HepG2 (cell line): ENCODE measurements at regions not wholly inside any gene's neighbourhood (a gene's known extent, or its start where the extent isn't known, plus 50 kb on each side); places are given as distances from the start of the nearest gene placed in this dataset.

Experiments used
- ATAC-seq: fragments of 200-7000 bp; cut with Tn5 transposase; 3 replicates; pipeline ENCODE4 v1.9.1; 2020; ENCODE audit warnings: mild to moderate bottlenecking, moderate library complexity
- BruUV-seq: library from RNA; stranded (reverse); fragments of 400-500 nt; replicated peaks from 2 replicates; lab custom pipeline; 2021; lab: Mats Ljungman, UMichigan
- CTCF ChIA-PET: fragments of 300-600 bp; formaldehyde crosslinking; extraction: SDS; loops from one replicate; lab custom pipeline; 2021; ENCODE audit warnings: low total read pairs, inconsistent platforms, low intra/inter-chr PET ratio; lab: Yijun Ruan, JAX
- POLR2A ChIA-PET: fragments of 350-600 bp; sonication (Branson Sonifier 250); formaldehyde crosslinking; loops from one replicate; lab custom pipeline; 2020; ENCODE audit warnings: antibody characterized with exemption, inconsistent platforms; lab: Yijun Ruan, JAX
- DNase-seq: peaks from one replicate; pipeline ENCODE4 v3.0.0-alpha.2; 2015; ENCODE audit warnings: low spot score
- FAIRE-seq: peaks from 3 replicates; lab custom pipeline; 2011; peaks lifted over from hg19 to GRCh38; lab: Jason Lieb, UNC
- H2AFZ ChIP-seq: one replicate; pipeline ENCODE4 v1.6.1; 2011; ENCODE audit warnings: low read length, inconsistent platforms
- H3K27ac ChIP-seq: fragments of 300-600 bp; 3 replicates; pipeline ENCODE4 v1.8.0; 2011; ENCODE audit warnings: mixed run types, mild to moderate bottlenecking, mixed read lengths, low read length, inconsistent platforms; ENCODE audit not compliant: insufficient read depth; ENCODE audit errors: extremely low read length
- H3K27me3 ChIP-seq, 2 experiments: fragments of 200-600 bp in 1 of 2; 2 replicates in 1 of 2; 3 replicates in 1 of 2; pipeline versions ENCODE4 v1.6.0 to v1.8.0; 2011; ENCODE audit warnings: low read length in 2 of 2, mild to moderate bottlenecking in 2 of 2, moderate library complexity in 2 of 2, inconsistent platforms in 1 of 2; ENCODE audit not compliant: insufficient read depth in 2 of 2, control insufficient read depth in 1 of 2
- H3K36me3 ChIP-seq, 2 experiments: fragments of 200-600 bp in 1 of 2; replicated peaks in 1 of 2; 2 replicates in 1 of 2; 3 replicates in 1 of 2; pipeline versions ENCODE4 v1.5.1 to v1.8.0; 2011; ENCODE audit warnings: low read length in 2 of 2, inconsistent platforms in 1 of 2; ENCODE audit not compliant: insufficient read depth in 2 of 2, control insufficient read depth in 1 of 2
- H3K4me1 ChIP-seq: 2 replicates; pipeline ENCODE4 v1.5.1; 2012; ENCODE audit warnings: low read length, inconsistent platforms; ENCODE audit not compliant: insufficient read depth
- H3K4me2 ChIP-seq: 2 replicates; pipeline ENCODE4 v1.6.0; 2011; ENCODE audit warnings: low read depth, low read length, inconsistent platforms
- H3K4me3 ChIP-seq, 3 experiments: fragments of 200-600 bp in 1 of 3; sonication (generic), shearing (Covaris generic) in 1 of 3; replicated peaks in 1 of 3; 2 replicates each; pipeline ENCODE4 v1.5.1; 2011 to 2016; ENCODE audit warnings: low read length in 3 of 3, inconsistent platforms in 2 of 3, low read depth in 2 of 3, mild to moderate bottlenecking in 2 of 3, control low read depth in 1 of 3, mixed read lengths in 1 of 3; ENCODE audit not compliant: insufficient read depth in 1 of 3
- H3K79me2 ChIP-seq: one replicate; pipeline ENCODE4 v1.6.1; 2011; ENCODE audit warnings: low read length, inconsistent platforms; ENCODE audit not compliant: insufficient read depth
- H3K9ac ChIP-seq: 2 replicates; pipeline ENCODE4 v1.6.0; 2011; ENCODE audit warnings: mild to moderate bottlenecking, low read depth, low read length, inconsistent platforms; ENCODE audit not compliant: insufficient read depth
- H3K9me3 ChIP-seq: 2 replicates; pipeline ENCODE4 v1.5.1; 2012; ENCODE audit warnings: mild to moderate bottlenecking, low read length
- H4K20me1 ChIP-seq: 2 replicates; pipeline ENCODE4 v1.6.0; 2011; ENCODE audit warnings: inconsistent platforms, mild to moderate bottlenecking, low read length, moderate library complexity; ENCODE audit not compliant: insufficient read depth
- AKAP8 ChIP-seq: sonication (generic); formaldehyde crosslinking; IDR thresholded peaks from 2 replicates; pipeline ENCODE4 v1.5.1; 2020; ENCODE audit warnings: mild to moderate bottlenecking, missing genetic modification reagents
- BRCA1 ChIP-seq: sonication (generic); formaldehyde crosslinking; IDR thresholded peaks from 2 replicates; pipeline ENCODE4 v1.4.0; 2020; ENCODE audit warnings: missing genetic modification reagents
- DNMT3B ChIP-seq: conservative IDR thresholded peaks from 2 replicates; pipeline ENCODE4 v1.6.1; 2016; ENCODE audit warnings: missing biosample characterization, control low read depth
- FIP1L1 ChIP-seq: fragments of 200-400 bp; formaldehyde crosslinking; IDR thresholded peaks from 2 replicates; pipeline ENCODE4 v1.6.1; 2018; ENCODE audit warnings: low read depth, mild to moderate bottlenecking, low read length, moderate library complexity, borderline replicate concordance; ENCODE audit not compliant: insufficient read depth
- FOXA3 ChIP-seq: IDR thresholded peaks from 2 replicates; pipeline ENCODE4 v1.6.1; 2016; ENCODE audit warnings: missing genetic modification reagents, missing compliant biosample characterization
- HNF4A ChIP-seq: sonication (generic); formaldehyde crosslinking; IDR thresholded peaks from 2 replicates; pipeline ENCODE4 v1.4.0; 2020; ENCODE audit warnings: missing genetic modification reagents
- HNRNPH1 ChIP-seq: fragments of 200-400 bp; formaldehyde crosslinking; optimal IDR thresholded peaks from 2 replicates; pipeline ENCODE3; 2017; ENCODE audit warnings: mild to moderate bottlenecking, low read depth, low read length
- JARID2 ChIP-seq: sonication (generic); formaldehyde crosslinking; IDR thresholded peaks from 2 replicates; pipeline ENCODE4 v1.8.1; 2023; ENCODE audit warnings: missing genetic modification reagents, inconsistent platforms; ENCODE audit not compliant: insufficient replicate concordance
- KDM6A ChIP-seq: IDR thresholded peaks from 2 replicates; pipeline ENCODE4 v1.6.1; 2016; ENCODE audit warnings: low read depth
- ONECUT2 ChIP-seq: sonication (generic); formaldehyde crosslinking; IDR thresholded peaks from 2 replicates; pipeline ENCODE4 v1.4.0; 2020; ENCODE audit warnings: missing genetic modification reagents
- SALL2 ChIP-seq: sonication (generic); formaldehyde crosslinking; IDR thresholded peaks from 2 replicates; pipeline ENCODE4 v1.8.1; 2023; ENCODE audit warnings: mild to moderate bottlenecking, missing genetic modification reagents, inconsistent platforms
- SIX1 ChIP-seq: sonication (generic); formaldehyde crosslinking; IDR thresholded peaks from 2 replicates; pipeline ENCODE4 v1.4.0; 2020; ENCODE audit warnings: missing genetic modification reagents, borderline replicate concordance
- SOX5 ChIP-seq: IDR thresholded peaks from 2 replicates; pipeline ENCODE4 v1.6.1; 2016; ENCODE audit warnings: borderline replicate concordance
- SRSF1 ChIP-seq: fragments of 200-400 bp; formaldehyde crosslinking; optimal IDR thresholded peaks from 2 replicates; pipeline ENCODE3; 2017; ENCODE audit warnings: mild to moderate bottlenecking, low read depth, low read length, moderate library complexity
- THYN1 ChIP-seq: sonication (generic); formaldehyde crosslinking; IDR thresholded peaks from 2 replicates; pipeline ENCODE4 v1.8.1; 2023; ENCODE audit warnings: low read depth, mild to moderate bottlenecking, moderate library complexity, missing genetic modification reagents, borderline replicate concordance
- TSC22D2 ChIP-seq: sonication (generic); formaldehyde crosslinking; IDR thresholded peaks from 2 replicates; pipeline ENCODE4 v1.5.1; 2020; ENCODE audit warnings: missing genetic modification reagents, mild to moderate bottlenecking, borderline replicate concordance
- ZBTB8A ChIP-seq: sonication (generic); formaldehyde crosslinking; IDR thresholded peaks from 2 replicates; pipeline ENCODE4 v1.4.0; 2020; ENCODE audit warnings: mild to moderate bottlenecking, low read depth, missing genetic modification reagents, borderline replicate concordance
- ZFP90 ChIP-seq: sonication (generic); formaldehyde crosslinking; IDR thresholded peaks from 2 replicates; pipeline ENCODE4 v1.8.0; 2022; ENCODE audit warnings: missing genetic modification reagents, mild to moderate bottlenecking, inconsistent platforms, borderline replicate concordance
- ZNF230 ChIP-seq: sonication (generic); formaldehyde crosslinking; IDR thresholded peaks from 2 replicates; pipeline ENCODE4 v1.4.0; 2020; ENCODE audit warnings: mild to moderate bottlenecking, missing genetic modification reagents
- ZNF337 ChIP-seq: sonication (generic); formaldehyde crosslinking; IDR thresholded peaks from 2 replicates; pipeline ENCODE4 v1.5.1; 2020; ENCODE audit warnings: missing genetic modification reagents, low read depth, mild to moderate bottlenecking, borderline replicate concordance
- ZNF446 ChIP-seq: sonication (generic); formaldehyde crosslinking; IDR thresholded peaks from 2 replicates; pipeline ENCODE4 v1.5.0; 2020; ENCODE audit warnings: mild to moderate bottlenecking, missing genetic modification reagents
- ZNF557 ChIP-seq: sonication (generic); formaldehyde crosslinking; IDR thresholded peaks from 2 replicates; pipeline ENCODE4 v1.4.0; 2020; ENCODE audit warnings: missing genetic modification reagents
- ZNF782 ChIP-seq: sonication (generic); formaldehyde crosslinking; IDR thresholded peaks from 2 replicates; pipeline ENCODE4 v1.4.0; 2020; ENCODE audit warnings: missing genetic modification reagents, mild to moderate bottlenecking, borderline replicate concordance
- WGBS: methylation state at CpG from one replicate; pipeline ENCODE4 v1.1.6; 2017; ENCODE audit warnings: low lambda C conversion rate; 5-methylcytosine and 5-hydroxymethylcytosine counted together
- in situ Hi-C: cut with HindIII; loops from 2 replicates; pipeline ENCODE4 v1.10.0; 2017; ENCODE audit warnings: low pct_unique_long_range_greater_than_20kb; ENCODE audit not compliant: extremely low pct_ligation_motif_present
- intact Hi-C: fragments of 100-400 bp; cut with micrococcal nuclease; formaldehyde crosslinking; loops from one replicate; pipeline ENCODE4 v1.10.0; 2022; ENCODE audit not compliant: unreplicated experiment
- TF ChIP-seq, protein P1 (sequence below): sonication (generic); formaldehyde crosslinking; IDR thresholded peaks from 2 replicates; pipeline ENCODE4 v1.9.0; 2021; ENCODE audit warnings: missing genetic modification reagents, borderline replicate concordance
- TF ChIP-seq, protein P2 (sequence below): sonication (generic); formaldehyde crosslinking; IDR thresholded peaks from 2 replicates; pipeline ENCODE4 v1.8.1; 2022; ENCODE audit warnings: low read depth, mild to moderate bottlenecking, missing genetic modification reagents

DNA sequence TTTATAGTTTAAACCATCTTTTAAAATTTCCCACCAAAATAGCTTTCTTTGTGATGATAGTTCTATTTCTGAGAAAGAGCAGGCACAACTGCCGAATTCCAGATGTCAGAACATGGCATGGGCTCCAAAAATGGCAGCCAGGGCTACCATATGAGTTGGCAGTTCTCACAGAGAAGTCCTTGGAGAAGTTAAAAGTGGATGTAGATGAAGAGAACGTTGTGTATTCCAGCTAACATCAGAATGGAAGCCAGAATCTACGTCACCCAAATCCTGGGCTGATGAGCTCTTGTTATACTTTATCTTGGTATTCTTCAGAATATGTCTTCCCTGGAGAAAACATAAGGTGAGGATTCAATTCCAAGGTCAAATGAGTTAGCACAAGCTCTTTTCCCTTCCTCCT is 66.9 kb upstream of the BASP1 start (continued):
- TF ChIP-seq KDM6A (CRISPR knock-in tag) (no peak), ZNF782 (CRISPR knock-in tag) (no peak), ZFP90 (CRISPR knock-in tag) (no peak), HNF4A (CRISPR knock-in tag) (no peak), THYN1 (no peak), TSC22D2 (CRISPR knock-in tag) (no peak), ZNF446 (CRISPR knock-in tag) (no peak), ZNF557 (CRISPR knock-in tag) (no peak), ONECUT2 (no peak), DNMT3B (no peak), JARID2 (CRISPR knock-in tag) (no peak)

DNA sequence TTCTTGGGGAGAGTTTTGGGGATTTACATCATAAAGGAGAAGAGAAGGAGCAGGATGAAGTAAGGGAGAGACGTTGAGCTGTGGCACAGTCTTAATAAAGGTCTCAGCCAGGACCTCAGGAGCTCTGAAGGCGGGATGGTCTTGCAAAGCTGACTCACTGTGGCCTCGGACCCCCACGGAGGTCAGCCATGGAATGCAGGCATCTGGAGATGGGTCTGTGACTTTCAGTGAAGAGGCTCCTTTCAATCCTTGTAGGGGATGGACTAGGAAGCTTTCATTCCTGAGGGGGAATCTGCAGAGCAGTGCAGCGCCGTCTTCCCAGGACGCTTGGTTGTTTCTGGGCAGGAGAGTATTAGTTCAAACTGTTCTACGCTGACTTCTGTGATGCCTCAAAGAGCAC is 65.7 kb upstream of the BASP1 start:
- Histone ChIP-seq H4K20me1 (no peaks in the 10 kb centered on the region), H3K4me1 (no peaks in the 10 kb centered on the region), H3K4me2 (no peak overlapping the region), H3K9me3 (no peaks in the 10 kb centered on the region), H3K36me3 (no peaks in the 10 kb centered on the region), H3K27ac (no peak overlapping the region), H3K79me2 (no peaks in the 10 kb centered on the region), H2AFZ (no peak overlapping the region), H3K27me3 (no peaks in the 10 kb centered on the region), H3K9ac (no peak overlapping the region), H3K4me3 (no peak overlapping the region)
- no peak for DNase-seq
- FAIRE-seq, result no peak
- no peak for ATAC-seq
- in situ Hi-C loops (no loop called here), intact Hi-C loops (no loop called here)
- POLR2A ChIA-PET, result no interaction called here
- CTCF ChIA-PET, result no interaction called here
- no TSS peak for BruUV-seq
- 34% methylated on average over 8 of the region's 8 CpGs for WGBS
- TF ChIP-seq FIP1L1, result no peak
- TF ChIP-seq ZNF230 (CRISPR knock-in tag), result no peak
- no peak for TF ChIP-seq SALL2 (CRISPR knock-in tag)
- no peak for TF ChIP-seq ZBTB8A
- no peak for TF ChIP-seq FOXA3 (CRISPR knock-in tag)
- no peak for TF ChIP-seq SRSF1
- no peak for TF ChIP-seq SIX1 (CRISPR knock-in tag)
- no peak for TF ChIP-seq SOX5 (CRISPR knock-in tag)
- TF ChIP-seq, protein P1, sequence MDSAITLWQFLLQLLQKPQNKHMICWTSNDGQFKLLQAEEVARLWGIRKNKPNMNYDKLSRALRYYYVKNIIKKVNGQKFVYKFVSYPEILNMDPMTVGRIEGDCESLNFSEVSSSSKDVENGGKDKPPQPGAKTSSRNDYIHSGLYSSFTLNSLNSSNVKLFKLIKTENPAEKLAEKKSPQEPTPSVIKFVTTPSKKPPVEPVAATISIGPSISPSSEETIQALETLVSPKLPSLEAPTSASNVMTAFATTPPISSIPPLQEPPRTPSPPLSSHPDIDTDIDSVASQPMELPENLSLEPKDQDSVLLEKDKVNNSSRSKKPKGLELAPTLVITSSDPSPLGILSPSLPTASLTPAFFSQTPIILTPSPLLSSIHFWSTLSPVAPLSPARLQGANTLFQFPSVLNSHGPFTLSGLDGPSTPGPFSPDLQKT, result no peak
- TF ChIP-seq BRCA1 (CRISPR knock-in tag), result no peak
- TF ChIP-seq AKAP8 (CRISPR knock-in tag), result no peak
- TF ChIP-seq, protein P2, sequence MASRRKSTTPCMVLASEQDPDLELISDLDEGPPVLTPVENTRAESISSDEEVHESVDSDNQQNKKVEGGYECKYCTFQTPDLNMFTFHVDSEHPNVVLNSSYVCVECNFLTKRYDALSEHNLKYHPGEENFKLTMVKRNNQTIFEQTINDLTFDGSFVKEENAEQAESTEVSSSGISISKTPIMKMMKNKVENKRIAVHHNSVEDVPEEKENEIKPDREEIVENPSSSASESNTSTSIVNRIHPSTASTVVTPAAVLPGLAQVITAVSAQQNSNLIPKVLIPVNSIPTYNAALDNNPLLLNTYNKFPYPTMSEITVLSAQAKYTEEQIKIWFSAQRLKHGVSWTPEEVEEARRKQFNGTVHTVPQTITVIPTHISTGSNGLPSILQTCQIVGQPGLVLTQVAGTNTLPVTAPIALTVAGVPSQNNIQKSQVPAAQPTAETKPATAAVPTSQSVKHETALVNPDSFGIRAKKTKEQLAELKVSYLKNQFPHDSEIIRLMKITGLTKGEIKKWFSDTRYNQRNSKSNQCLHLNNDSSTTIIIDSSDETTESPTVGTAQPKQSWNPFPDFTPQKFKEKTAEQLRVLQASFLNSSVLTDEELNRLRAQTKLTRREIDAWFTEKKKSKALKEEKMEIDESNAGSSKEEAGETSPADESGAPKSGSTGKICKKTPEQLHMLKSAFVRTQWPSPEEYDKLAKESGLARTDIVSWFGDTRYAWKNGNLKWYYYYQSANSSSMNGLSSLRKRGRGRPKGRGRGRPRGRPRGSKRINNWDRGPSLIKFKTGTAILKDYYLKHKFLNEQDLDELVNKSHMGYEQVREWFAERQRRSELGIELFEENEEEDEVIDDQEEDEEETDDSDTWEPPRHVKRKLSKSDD (CRISPR knock-in tag), result no peak
- TF ChIP-seq ZNF337 (CRISPR knock-in tag), result no peak
- TF ChIP-seq HNRNPH1, result no peak
